ENCODE measurements at regions not wholly inside any gene's neighbourhood (a gene's known extent, or its start where the extent isn't known, plus 50 kb on each side); places are given as distances from the start of the nearest gene placed in this dataset.

DNA sequence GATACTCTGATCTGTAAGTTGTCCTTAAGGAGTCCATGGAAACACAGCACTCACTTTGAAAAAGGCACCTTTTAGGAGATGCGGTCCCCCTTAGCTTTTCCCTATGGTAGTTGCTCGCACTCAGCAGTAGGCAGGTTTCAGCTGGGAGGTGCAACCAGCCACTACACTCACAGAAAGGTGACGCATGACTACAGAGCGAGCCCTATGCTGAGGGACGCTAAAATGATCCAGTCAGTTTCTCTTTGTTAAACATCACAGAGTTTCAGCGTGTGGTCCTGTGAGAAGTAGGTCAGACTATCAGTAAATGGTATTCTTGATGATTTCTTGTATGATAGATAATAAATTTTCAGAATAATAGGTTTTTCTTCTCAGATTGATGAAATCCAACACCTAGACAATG, 362.7 kb upstream of the MIR17HG start:
- Histone ChIP-seq H3K4me1 (no peaks in the 10 kb centered on the region), H3K36me3 (no peaks in the 10 kb centered on the region), H3K9me3 (no peaks in the 10 kb centered on the region), H3K27me3 (no peaks in the 10 kb centered on the region), H3K27ac (no peak overlapping the region), H3K4me3 (no peak overlapping the region)
- WGBS, 2 donors = 74 to 81% methylated on average over 6 of the region's 6 CpGs
- intact Hi-C loops (cut with DNase I) = no loop called here
- no peak for ATAC-seq
- DNase-seq = no peak
- TF ChIP-seq, protein P1, sequence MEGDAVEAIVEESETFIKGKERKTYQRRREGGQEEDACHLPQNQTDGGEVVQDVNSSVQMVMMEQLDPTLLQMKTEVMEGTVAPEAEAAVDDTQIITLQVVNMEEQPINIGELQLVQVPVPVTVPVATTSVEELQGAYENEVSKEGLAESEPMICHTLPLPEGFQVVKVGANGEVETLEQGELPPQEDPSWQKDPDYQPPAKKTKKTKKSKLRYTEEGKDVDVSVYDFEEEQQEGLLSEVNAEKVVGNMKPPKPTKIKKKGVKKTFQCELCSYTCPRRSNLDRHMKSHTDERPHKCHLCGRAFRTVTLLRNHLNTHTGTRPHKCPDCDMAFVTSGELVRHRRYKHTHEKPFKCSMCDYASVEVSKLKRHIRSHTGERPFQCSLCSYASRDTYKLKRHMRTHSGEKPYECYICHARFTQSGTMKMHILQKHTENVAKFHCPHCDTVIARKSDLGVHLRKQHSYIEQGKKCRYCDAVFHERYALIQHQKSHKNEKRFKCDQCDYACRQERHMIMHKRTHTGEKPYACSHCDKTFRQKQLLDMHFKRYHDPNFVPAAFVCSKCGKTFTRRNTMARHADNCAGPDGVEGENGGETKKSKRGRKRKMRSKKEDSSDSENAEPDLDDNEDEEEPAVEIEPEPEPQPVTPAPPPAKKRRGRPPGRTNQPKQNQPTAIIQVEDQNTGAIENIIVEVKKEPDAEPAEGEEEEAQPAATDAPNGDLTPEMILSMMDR (IDR thresholded peaks at IDR 0.05) = no peak
- FAIRE-seq = no peak

GRCh38 chr13:90995001-90995400, 352.5 kb upstream of the MIR17HG start:
- TF ChIP-seq, protein P1 (IDR thresholded peaks at IDR 0.05) = no peak
- no peak for ATAC-seq
- H3K4me3 ChIP-seq = no peak overlapping the region
- no peak for DNase-seq
- H3K4me1 ChIP-seq = no peaks in the 10 kb centered on the region
- H3K27ac ChIP-seq = no peak overlapping the region
- H3K9me3 ChIP-seq = no peaks in the 10 kb centered on the region
- WGBS, 2 donors = 77 to 80% methylated on average over 3 of the region's 3 CpGs
- FAIRE-seq = no peak
- no peaks in the 10 kb centered on the region for H3K36me3 ChIP-seq
- intact Hi-C loops (cut with DNase I) = no loop called here
- no peaks in the 10 kb centered on the region for H3K27me3 ChIP-seq

- intact Hi-C loops (cut with DNase I) = no loop called here
- ATAC-seq (no peak), DNase-seq (no peak), FAIRE-seq (no peak)
- 49 to 55% methylated on average over 4 of the region's 4 CpGs for WGBS, 2 donors
- TF ChIP-seq, protein P1 (IDR thresholded peaks at IDR 0.05) = no peak
- no peaks in the 10 kb centered on the region for H3K9me3 ChIP-seq
- no peak overlapping the region for H3K27ac ChIP-seq
- no peaks in the 10 kb centered on the region for H3K36me3 ChIP-seq
- no peak overlapping the region for H3K4me3 ChIP-seq
- H3K4me1 ChIP-seq = no peaks in the 10 kb centered on the region
- H3K27me3 ChIP-seq = no peaks in the 10 kb centered on the region
Measured at GRCh38 chr13:90995614-90996013, 351.9 kb upstream of the MIR17HG start.

DNA sequence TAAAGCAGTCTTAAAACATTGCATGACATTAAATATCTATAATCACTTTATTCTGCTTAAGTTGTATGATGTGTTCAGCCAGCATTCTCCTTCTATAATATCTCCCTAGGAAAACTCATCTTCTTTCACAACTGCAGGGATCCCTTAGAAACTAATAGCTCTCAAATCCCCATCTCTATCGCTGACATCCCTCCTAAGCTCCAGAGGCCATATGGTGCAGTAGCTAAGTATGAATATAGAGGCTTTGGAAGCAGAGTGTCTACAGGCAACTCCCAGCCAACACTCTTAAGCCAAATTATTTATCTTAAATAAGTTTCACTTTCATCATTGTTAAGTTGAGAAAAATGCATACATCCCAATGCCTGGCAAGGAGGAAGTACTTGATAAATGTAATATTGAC, 349.5 kb upstream of the MIR17HG start:
- FAIRE-seq = no peak
- no peak for ATAC-seq
- Histone ChIP-seq H3K9me3 (no peaks in the 10 kb centered on the region), H3K4me1 (no peaks in the 10 kb centered on the region), H3K36me3 (no peaks in the 10 kb centered on the region), H3K4me3 (no peak overlapping the region), H3K27me3 (no peaks in the 10 kb centered on the region), H3K27ac (no peak overlapping the region)
- WGBS, 2 donors = 86 to 87% methylated on average over 1 of the region's 1 CpG
- intact Hi-C loops (cut with DNase I) = no loop called here
- TF ChIP-seq, protein P1 (IDR thresholded peaks at IDR 0.05) = no peak
- DNase-seq = no peak

DNA sequence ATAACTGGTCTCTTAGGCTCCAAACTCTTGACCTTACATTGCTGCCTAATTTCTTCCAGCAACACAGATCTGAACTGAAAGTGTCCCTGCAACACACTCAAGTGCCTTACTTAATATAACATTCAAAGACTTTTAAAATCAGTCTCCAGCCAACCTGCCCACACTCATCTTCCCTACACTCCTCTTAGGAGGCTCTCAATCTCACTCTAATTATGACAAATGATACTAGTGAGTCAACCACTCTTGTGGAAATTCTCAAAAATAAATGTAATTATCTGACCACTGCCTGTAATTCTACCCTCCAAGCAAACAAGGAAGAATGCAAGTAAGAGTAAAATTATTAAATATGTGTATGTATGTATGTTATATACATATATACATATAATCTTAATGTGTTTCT, 348.1 kb upstream of the MIR17HG start:
- no peaks in the 10 kb centered on the region for H3K36me3 ChIP-seq
- H3K4me3 ChIP-seq = no peak overlapping the region
- DNase-seq (no peak), ATAC-seq (no peak), FAIRE-seq (no peak)
- no peak overlapping the region for H3K27ac ChIP-seq
- H3K9me3 ChIP-seq = no peaks in the 10 kb centered on the region
- H3K4me1 ChIP-seq = no peaks in the 10 kb centered on the region
- TF ChIP-seq, protein P1 (IDR thresholded peaks at IDR 0.05) = no peak
- intact Hi-C loops (cut with DNase I) = no loop called here
- no peaks in the 10 kb centered on the region for H3K27me3 ChIP-seq
